Muscle of back (tissue), 3 donors: ENCODE measurements at regions not wholly inside any gene's neighbourhood (a gene's known extent, or its start where the extent isn't known, plus 50 kb on each side); places are given as distances from the start of the nearest gene placed in this dataset.
A peak's percentile ranks its signal among the peaks of the same experiment; 100 is the strongest.

Experiments
- DNase-seq, 3 donors: peaks; one replicate each; pipeline versions ENCODE4 v3.0.0 to v3.0.0-alpha.2; 2013

DNA sequence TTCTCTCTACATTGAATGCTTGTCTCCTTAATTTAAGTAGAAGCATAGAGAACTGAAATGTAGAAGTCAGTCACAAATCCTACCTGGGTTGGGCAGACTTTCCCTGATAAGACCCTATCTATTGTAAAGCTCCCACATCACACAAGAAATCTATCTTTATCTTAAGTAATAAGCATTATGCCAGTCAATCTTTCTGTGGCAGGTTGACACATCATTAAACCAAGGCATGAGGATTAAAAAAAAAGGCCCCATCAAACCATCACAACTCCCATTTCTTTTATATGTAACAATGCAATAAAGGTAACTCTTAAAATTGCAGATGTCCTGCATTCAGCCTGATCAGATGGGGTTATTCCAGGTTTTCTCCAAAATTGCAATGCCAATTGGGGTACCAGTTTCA is 311.8 kb downstream of the TOX3 start:
- no peak for DNase-seq

- DNase-seq = no peak
These were observed 312.3 kb downstream of the TOX3 start for GRCh38 chr16:52234626-52235025.

GRCh38 chr16:52229471-52229870 is 317.5 kb downstream of the TOX3 start:
- DNase-seq = no peak

GRCh38 chr16:52227851-52228250 is 319.1 kb downstream of the TOX3 start:
- peak; percentile 3 to 32 (median 6) for DNase-seq

DNA sequence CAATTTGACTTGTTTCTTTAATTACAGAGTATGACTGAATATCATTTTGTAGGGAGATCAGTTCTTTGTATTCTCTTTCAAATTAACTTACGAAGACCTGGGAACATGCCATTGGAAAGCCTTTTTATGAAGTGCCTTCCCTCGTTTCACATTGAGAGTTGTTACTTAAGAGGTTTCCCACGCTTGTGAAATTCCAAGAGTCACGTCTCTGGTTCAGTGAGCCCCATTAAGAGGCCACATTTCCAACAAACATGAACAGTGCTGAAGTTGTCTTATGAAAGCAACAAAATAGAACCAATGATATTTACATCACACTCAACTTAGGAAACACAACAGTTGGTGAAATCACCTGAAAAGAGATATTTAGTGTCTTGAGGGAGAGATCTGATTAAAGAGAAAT is 334.1 kb downstream of the TOX3 start:
- DNase-seq = no peak

DNA sequence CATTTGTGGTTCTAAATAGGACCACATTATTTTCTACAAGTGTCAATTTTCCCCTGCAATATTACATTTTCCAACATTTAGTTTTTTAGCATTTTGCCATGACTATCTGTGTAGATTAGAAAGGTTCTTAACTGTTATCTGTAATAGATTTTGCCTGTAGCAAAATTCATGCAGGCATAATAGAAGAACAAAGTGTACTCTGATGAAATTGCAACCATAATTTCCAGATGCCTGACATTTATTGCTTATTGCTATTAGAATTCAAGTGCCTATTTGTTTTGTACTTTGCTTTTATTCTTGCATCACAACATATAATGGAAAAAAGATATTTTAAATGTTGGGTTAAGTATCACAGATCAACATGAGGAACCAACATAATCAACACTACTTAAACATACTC is 337.7 kb downstream of the TOX3 start:
- DNase-seq = no peak

DNA sequence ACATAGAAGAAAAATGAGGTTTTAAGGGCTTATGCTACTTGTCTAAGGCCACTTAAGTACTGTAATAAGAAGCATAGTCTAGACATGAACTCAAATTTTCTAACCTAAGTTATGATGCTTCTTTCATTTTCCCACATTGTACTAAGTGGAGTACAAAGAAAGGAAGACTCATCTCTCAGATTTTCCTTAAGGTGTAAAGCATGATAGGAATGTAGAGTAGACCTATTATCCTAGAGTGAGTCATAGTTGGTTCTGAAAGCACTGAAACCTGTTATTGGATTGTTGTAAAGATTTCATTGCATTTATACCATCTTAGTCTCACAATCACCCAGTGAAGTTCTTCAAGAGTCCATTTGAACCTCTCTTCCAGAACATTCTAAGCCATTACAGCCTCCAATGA is 343.8 kb downstream of the TOX3 start:
- DNase-seq = no peak

GRCh38 chr16:52193441-52193840 is 353.5 kb downstream of the TOX3 start:
- DNase-seq = no peak

DNA sequence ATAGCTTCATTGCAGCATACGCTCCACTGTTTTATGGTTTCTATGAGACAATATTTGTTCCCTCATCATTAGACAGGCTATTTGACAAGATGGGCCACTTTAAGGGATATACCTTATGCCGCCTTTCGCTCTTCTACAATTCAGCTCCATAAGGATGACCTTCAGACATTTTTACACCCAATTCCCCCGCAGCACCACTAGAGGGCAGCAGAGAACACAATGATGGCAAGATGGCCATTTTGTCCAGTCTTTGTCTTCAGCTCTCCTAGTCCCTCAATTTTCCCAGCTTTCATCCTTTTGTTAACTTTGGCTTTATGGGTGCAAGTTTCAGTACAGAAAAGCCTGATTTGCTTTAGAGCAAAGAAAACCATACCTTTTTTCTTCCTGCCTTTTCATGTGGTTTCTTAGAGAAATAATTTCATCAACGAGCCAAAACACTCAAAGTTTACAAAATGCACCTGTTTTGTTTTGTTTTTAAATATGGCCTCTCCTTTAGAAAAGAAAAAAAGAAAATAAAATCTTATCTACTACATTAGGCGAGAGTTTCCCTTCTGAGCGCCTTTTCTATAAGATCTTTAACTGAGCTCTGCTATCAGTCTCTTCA is 355.3 kb downstream of the TOX3 start:
- DNase-seq = peak; percentile 61 to 81 (median 79)

GRCh38 chr16:52184336-52184735 is 362.6 kb downstream of the TOX3 start:
- DNase-seq = no peak

DNA sequence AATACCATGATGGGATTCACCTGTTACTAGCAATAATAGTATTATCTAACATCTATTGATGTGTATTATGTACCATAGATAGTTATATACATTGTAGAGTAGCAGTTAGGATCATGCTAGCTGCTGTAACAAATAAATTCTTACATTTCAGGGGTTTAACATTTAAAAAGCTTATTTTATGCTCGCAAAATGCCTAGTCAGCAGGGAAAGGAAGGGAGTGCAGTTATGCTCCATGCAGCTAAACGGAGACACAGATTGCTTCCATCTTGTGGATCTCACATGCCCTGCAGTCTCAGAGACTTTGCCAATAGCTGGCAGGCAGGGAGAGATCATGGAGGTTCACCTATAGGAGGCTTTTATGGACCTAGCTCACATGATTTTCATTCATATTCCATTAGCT is 364.1 kb downstream of the TOX3 start:
- no peak for DNase-seq

DNA sequence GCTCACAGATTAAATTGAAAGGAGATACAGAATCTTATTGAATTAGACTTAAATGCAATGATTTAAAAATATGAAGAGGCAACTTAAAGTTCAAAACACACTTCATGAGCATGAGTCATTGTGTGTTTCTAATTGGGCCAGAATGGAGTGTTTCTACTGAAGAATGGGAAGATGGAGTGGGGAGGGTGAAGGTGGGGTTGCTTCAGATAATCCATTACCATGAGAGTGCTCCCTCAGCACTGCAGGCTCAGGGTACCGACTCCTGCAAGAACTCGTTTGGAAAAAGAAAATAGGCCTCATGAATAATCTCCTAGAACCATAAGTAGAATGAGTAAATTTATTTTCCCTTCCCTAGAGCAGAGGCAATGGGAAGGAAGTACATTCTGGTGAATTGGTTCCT is 372.8 kb downstream of the TOX3 start:
- no peak for DNase-seq

DNA sequence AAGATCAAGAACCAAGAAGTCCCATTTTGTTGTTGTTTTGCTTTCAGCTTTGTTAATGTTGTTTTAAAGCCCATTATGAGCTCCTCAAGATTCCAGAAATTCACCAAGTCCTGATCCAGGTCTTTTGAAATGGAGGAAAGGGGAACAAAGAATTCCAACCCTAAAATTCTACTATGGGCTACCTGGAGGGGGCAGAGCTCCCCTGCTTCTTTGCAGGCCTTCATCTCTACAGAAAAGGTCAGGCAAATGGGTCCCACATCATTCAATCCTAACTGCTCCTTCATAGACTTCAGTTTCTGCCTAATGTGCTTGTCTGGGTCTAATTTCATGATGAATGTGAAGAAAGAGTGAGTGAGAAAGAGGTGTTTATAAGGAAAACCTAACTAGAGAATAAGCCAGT is 375.5 kb downstream of the TOX3 start:
- DNase-seq = no peak

DNA sequence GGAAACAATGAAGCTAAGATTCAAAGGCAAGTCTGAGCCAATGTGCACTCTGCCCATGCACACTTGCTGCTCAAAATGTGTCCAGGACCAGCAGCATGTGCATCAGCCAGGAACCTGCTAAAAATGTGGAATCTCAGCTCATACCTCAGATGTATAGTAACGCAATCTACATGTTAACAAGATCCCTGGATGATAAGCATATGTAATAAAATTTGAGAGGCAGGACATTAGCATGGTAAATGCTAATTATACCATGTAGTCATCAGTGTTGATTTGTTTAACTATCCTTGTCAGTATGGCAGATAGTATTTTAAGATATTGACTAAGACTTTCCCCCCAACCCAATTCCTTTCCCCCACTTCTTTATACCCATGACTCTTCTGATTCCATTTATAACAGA is 379.6 kb downstream of the TOX3 start:
- no peak for DNase-seq

- DNase-seq = no peak
These were observed 381.0 kb downstream of the TOX3 start for GRCh38 chr16:52165961-52166360.

DNA sequence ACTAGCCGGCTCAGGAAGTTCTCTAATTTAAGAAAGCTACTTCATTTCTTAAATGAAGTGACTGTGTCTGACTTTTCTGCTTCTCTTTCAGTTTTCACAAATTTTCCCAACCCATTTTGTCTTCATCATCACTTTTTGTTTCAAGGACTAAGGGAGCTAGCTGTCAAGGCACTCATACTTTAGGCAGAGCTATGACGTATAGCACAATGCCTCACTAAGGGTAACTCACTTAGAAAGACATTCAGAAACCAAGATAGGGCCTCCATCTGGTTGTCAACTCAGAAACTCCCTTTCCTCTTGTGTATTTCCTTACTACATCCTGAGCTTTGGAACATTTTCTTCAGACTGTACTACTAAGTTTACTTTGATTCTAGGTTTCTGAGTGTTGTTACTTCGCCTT is 397.9 kb downstream of the TOX3 start:
- no peak for DNase-seq

- DNase-seq = no peak
These were observed 405.1 kb downstream of the TOX3 start for GRCh38 chr16:52141871-52142270.

DNA sequence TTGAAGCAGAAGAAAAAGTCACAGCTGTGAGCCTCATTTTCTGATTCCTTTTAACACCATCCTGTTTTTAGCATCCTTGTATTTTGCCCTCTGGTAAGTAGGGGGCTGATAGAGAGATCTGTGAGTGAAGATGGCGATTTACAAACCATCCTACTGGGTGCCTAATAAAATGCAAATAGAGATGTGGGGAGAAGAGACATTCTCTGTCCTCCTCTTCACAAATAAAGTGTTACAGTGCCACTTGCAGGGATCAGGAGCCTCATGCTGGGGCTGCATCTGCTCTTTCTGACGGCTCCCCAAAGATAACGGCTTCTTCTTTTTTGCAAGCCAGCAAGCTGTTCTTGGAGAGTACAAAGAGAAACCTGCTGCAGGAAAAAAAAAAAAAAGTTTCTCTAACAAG is 418.6 kb downstream of the TOX3 start:
- DNase-seq = no peak

- DNase-seq = no peak
These were observed 423.1 kb downstream of the TOX3 start for GRCh38 chr16:52123842-52124241.

DNA sequence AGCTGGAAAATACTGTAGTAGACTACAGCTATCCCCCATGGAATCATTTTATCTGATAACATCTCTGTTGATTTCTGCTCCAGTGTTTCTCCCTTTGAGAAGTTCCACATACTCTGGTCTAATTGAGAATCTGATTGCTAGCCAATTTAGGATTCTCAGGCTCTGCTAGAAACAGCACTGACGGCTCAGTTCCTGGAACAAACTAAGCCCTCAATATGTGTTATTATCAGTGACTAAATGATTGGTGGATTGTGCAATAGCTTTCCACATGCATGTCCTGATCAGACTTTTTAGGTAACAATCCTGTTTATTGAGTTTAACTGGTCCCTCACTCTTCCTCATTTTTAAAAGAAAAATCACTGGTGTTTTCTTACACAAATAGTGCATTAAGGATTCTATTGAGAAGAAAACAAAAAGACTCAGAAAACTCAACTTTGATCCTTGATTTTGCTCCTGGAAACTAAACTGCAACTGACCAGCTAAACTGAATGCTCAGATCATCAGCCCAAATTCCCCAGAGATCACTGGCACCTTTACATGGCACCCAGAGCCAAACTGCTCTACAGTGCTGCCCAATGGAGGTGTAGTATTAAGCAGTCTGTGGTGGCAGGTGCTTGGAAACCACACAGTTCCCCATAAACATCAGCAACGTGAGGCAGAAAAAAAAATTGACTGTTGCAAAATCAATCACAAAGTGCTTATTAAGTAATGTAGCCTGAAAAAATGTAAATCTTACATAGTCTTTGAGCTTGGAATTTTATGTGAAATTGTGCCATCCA is 423.7 kb downstream of the TOX3 start:
- peak in 1 of 3 donors; percentile 23 for DNase-seq

- no peak for DNase-seq
These were observed 429.8 kb downstream of the TOX3 start for GRCh38 chr16:52117171-52117570.

GRCh38 chr16:52114379-52114778 is 432.6 kb downstream of the TOX3 start:
- no peak for DNase-seq

DNA sequence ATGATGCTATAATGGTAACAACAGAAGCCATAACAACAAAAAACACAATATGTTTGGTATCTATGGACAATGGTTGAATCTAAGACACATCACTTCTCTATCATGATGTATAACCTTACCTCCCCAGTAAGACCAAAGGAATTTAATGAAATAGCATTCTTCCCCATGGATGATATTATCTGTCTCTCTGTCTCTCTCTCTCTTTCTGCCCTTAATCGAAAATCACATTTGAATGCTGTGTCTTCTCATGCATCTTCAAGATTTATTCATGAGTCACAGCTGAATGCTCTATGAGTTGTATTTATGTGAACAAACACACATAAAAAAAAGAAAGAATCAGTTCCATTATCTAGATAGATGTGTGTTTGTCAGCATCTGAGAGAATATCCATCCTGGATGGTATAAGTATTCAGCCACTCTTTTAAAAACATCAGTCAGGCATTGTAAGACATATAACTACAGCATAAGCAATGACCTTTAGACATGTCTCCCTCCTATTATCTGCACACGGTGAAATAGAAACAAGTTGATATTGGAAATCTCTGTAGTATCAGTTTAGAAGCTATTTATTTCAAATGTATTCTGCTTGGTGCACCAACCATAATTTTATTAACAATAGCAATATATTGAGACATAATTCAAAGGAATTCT is 433.3 kb downstream of the TOX3 start:
- DNase-seq = no peak
